ENCODE measurements at regions not wholly inside any gene's neighbourhood (a gene's known extent, or its start where the extent isn't known, plus 50 kb on each side); places are given as distances from the start of the nearest gene placed in this dataset.

DNA sequence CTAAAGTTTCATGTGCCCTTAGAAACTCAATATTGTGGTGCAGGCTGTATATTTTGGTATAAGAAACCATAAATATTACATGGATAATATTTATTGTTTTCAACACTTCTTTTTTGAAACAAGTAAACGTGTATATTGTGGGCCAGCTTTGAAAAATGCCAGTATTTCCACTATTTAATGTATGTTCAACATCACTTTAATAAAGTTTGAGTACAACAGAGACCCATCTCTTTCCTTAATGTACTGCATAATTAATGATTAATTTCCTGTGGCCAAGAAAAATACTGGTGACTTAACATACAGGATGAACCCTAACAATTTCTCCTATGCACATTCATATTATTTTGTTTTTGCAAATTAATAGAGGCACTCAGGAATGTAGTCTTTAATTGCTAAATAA is 2891.5 kb downstream of the PCDH9 start:
- DNase-seq = no peak

DNA sequence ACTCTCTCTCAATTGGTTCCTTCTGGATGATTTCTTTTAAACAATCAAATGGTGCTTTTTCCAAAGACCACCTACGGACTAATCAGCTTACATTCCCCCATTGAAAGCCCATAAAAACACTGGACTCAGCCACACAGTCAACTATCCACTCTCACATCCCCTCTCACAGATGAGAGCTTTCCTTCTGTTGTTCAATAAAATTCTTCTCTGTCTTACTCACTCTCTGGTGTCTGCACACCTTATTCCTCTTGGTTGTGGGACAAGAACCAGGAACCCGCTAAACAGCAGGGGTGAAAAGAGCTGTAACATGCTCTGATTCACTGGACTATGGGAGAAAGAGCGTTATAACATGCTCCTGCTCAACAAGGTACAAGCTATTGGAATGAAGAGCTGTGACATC is 2896.2 kb downstream of the PCDH9 start:
- no peak for DNase-seq

DNA sequence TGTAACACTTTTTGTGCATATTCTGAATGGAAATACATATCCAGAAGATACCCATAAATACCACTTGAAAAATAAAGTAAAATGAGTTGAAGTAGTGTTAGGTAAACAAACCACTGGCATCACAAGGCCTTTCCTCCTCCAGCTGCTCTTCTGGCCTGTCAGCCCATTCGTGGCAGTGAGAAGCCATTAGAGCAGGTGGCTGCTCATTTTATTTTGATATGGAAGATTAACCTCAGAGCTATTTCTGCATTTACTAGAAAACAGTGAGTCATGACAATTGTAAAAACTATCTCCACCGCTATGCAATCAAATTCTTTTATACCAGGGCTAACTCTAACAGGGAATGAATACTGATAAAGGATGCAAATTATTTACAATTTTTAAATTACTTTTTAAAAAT is 2898.1 kb downstream of the PCDH9 start:
- no peak for DNase-seq

DNA sequence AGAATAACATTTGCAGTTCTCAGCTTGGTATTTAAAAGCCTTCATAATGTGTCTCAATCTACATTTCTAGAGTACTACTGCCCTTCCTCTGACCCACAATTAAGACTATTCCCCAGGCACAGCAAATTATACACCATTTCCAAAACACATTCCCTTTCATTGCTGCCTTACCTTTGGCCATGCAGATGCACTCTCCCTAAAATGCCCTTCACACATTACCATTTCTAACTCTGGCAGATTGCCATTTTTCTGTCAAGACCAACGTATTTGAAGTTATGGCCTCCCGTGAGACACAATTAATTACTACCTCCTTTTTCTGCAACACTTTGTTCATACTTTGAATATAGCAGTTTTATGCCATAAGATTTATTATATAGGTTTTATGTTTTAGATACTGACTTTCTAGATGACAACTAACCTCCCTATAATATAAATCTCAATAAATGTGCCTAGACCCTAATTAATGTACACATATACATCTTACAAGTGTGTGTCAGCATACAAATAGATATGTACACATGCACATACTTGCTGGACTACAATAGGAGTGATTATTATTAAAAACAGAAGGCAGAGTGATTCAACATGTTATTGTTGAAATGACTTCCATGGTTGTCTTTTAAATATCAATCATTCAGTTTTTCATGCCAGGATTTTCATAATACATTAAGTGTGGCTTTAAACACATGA is 2902.5 kb downstream of the PCDH9 start:
- DNase-seq = no peak

DNA sequence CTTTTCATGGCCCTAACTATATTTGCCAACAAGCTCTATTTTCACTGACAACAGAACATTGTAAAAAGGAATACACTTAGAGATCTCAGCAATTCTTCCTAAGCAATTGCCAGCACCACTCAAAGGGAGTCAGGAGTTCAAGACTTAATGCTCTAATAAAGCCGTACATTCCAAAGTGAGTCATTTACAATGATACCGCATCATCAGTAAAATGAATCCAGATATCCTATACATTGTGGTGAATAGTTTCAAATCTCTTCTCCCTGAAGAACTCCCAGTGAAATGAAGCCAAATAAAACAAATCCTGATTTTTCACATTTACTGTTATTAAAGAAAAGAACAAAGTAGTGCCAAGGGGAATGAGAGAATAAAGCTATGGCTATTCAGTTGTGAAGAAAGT is 2898.7 kb upstream of the PCDH20 start:
- DNase-seq = no peak

GRCh38 chr13:64311948-64312347 is 2896.3 kb upstream of the PCDH20 start:
- no peak for DNase-seq

GRCh38 chr13:64311112-64311511 is 2895.5 kb upstream of the PCDH20 start:
- no peak for DNase-seq

DNA sequence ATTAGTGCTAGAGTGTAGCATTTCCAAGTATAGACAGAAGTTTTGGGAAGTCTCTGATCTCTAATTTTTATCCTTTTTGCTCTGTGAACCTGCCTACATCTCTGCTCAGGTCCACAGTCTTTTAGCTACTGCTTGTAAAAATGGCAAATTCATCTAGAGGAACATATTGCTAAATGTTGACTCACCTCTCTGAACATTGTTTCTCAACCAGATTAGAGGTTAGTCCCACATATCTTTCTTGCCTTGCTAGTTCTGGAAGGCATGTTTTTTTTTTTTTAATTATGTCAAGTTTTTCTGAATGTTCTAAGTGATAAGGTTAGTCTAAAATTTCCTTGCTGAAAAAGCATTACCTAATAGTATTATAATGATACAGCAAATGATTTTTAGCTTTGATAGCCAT is 2889.6 kb upstream of the PCDH20 start:
- no peak for DNase-seq

DNA sequence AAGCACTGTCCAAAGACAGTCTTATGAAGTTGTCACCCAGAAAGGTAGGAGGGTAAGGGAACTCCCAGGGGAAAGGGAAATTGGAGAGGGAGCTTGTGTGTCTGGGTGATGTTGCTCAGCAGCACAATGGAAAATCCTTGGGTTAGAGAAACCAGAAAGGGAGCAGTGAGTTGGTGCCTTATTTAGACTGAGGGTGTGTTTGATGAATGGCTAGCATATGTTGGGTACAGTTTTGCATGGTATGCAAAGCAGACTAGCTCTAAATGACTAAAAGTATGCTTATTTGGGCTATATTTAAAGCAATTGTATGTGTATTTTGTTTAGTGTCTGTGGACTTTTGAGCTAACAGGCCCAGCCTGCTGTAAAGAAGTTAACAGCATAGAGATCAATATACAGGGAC is 2884.6 kb upstream of the PCDH20 start:
- DNase-seq = no peak

DNA sequence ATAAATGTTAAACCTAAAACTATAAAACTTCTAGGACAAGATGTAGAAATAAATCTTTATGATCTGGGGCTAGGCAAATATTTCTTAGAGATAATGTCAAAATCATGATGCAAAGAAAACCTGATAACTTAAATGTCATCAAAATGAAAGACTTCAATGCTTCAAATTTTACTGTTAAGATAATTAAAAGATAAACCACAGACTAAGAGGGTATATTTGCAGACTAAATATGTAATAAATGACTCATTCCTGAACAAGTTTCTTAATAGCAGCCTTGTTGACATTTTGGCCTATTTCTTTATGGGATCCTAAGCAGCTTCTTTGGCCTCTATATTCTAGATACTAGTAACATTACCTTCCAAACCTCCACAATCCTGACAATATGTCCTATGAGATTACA is 2878.3 kb upstream of the PCDH20 start:
- no peak for DNase-seq

DNA sequence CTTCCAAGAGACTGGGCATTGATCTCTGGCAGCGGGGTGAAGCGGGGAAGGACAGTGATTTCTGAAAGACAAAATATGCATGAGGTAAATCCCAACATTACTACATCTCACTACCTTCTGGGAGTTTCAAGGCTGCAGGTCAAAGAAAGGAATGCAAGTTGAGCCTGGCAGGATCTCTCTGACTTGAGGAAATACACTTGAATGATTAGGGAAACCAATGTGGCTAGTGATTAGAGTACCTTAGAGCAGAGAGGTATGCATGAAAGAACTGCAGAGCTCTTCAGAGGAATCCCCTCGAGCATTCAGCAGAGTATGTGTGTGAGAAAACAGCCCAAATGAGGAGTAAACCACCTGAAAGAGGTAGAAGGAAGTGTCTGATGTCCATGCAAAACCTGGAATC is 2874.1 kb upstream of the PCDH20 start:
- no peak for DNase-seq

- no peak for DNase-seq
These were observed 2868.3 kb upstream of the PCDH20 start for GRCh38 chr13:64283926-64284325.

GRCh38 chr13:64278493-64278892 is 2862.8 kb upstream of the PCDH20 start:
- no peak for DNase-seq

- no peak for DNase-seq
These were observed 2861.4 kb upstream of the PCDH20 start for GRCh38 chr13:64277097-64277496.

GRCh38 chr13:64276232-64276631 is 2860.6 kb upstream of the PCDH20 start:
- no peak for DNase-seq

GRCh38 chr13:64274481-64275217 is 2859.0 kb upstream of the PCDH20 start:
- DNase-seq = no peak

- no peak for DNase-seq
These were observed 2858.1 kb upstream of the PCDH20 start for GRCh38 chr13:64273780-64274179.

- no peak for DNase-seq
These were observed 2857.0 kb upstream of the PCDH20 start for GRCh38 chr13:64272681-64273080.

DNA sequence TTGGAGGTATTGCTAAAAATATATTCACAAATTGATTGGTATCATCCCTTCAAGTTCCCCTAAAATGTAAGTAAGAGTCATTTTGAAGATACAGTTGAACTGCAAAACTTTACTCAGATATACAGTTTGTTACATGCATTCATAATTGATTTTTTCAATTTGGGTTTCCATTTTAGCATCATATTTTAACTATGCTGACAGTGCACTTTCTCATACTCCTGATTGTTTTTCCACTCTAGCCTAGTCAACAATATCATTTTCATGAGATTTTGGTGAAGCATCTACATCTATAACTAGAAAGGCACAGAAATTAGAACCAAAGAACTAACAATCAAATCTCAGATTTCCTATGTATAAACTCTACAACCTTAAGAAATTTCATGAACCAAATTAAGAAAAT is 2850.4 kb upstream of the PCDH20 start:
- DNase-seq = no peak

DNA sequence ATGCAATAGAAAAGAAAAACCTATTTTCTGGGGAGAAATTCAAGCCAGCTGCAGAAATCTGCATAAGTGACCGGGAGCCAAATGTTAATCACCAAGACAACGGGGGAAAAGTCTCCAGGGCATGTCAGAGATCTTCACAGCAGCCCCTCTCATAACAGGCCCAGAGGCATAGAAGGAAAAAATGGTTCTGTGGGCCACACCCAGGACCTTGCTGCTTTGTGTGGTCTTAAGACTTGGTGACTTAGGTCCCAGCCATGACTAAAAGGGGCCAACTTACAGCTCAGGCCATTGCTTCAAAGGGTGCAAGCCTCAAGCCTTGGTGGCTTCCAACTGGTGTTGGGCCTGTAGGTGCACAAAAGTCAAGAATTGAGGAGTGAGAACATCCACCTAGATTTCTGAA is 2847.6 kb upstream of the PCDH20 start:
- DNase-seq = no peak

- no peak for DNase-seq
These were observed 2841.1 kb upstream of the PCDH20 start for GRCh38 chr13:64256751-64257150.

DNA sequence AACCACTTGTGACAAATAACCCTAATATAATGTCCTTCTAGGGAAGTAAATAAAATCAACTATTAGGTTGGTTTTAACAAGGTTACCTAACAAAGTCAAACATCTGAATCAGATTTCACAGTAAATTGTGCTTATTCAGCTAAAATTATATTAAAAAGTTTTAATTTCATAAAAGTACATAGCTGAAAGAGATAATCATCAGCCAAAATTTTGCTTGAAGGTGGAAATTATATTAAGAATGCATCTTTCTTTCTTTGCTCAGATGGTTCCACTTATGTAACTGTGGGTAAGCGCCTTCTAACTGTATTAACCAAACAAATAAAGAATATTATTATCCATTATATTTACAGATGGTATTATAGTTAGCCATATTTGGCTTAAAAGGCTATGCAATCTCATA is 2840.3 kb upstream of the PCDH20 start:
- DNase-seq = no peak

- DNase-seq = no peak
These were observed 2832.9 kb upstream of the PCDH20 start for GRCh38 chr13:64248371-64249065.

DNA sequence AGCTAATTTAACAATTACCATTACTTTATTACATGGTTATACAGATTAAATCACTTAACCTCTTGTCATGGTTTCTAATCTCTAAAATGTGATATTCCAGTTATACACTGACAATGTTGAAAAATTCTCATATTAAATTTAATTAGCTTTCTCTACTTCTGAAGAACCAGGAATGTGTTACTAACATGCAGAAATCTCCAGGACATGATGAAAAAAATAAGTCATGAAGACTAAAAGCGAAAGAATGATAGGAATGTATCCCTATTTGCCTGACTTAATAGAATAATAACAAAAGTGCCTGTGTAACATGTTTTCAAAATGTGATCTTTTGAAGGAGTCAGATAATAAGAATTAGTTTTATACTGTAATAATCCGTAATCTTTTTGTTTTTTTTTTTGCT is 2823.7 kb upstream of the PCDH20 start:
- no peak for DNase-seq

Data from activated CD8-positive, alpha-beta memory T cell treated with anti-CD3 and anti-CD28 coated beads, Interleukin-2, amount 50 U/mL, for 4 hours (primary cell).